H4 (cell line): ENCODE measurements at regions not wholly inside any gene's neighbourhood (a gene's known extent, or its start where the extent isn't known, plus 50 kb on each side); places are given as distances from the start of the nearest gene placed in this dataset.
"Not testable (repeated sequence)": the region's sequence is repeated elsewhere in the genome, so short reads cannot be mapped to it uniquely, and the experiment has no call there.

ENCODE experiments used
- DNase-seq: peaks from one replicate; pipeline ENCODE4 v3.0.0-alpha.2; 2015; ENCODE audit warnings: low spot score

DNA sequence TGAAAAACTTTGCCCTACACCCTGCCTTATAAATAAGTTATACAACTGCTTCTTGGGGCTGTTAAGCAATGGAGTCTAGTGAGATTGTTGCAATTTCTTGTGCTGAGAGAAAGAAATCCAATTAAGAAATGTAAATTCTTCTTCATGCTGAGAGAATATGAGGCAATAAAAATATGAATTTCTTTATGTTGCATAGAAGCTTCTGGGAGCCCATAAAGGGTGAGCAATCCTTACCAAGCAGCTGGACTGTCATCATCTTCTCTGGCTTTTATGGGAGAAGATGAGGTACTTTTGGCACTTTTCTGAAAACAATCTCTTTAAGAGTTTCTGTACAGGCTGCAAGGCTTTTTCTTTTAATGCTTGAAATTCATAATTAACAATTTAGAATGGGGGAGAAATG lies 204.3 kb downstream of the DMRTA1 start:
- no peak for DNase-seq

DNA sequence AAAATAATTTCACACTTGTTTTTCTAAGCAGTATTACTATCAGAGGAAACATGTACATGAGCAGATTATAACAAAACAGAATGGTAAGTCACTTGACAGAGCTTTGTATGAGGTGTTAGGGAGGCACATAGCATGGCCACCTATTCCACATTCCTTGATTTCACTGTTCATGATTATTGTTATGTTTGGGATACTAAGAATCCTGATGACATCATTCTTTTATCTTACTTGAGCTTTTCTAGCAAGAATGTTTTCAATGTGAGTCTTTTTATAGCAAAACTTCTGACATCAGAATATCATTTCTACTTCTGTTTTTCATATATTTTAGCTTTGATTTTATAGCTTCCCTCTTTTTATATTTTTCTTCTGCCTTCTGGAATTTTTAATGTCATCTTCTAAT lies 208.2 kb downstream of the DMRTA1 start:
- no peak for DNase-seq

DNA sequence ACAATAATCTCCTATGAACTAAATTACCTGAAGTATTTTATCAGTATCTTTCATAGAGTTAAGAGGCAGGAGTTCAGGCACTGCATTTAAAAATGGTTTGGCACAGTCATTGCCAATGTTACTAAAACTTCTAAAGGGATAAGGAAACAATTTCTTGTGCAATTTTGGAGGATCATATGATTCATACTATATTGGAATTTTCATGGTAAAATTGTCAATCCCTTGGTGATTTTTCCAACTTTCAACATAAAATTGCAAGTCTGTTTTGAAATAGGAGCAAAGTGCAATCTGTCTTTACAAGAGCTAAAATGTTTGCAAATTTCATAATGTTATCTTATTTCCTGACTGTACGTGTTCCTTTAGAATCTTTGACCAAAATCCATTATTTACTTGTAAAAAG lies 211.1 kb downstream of the DMRTA1 start:
- no peak for DNase-seq

DNA sequence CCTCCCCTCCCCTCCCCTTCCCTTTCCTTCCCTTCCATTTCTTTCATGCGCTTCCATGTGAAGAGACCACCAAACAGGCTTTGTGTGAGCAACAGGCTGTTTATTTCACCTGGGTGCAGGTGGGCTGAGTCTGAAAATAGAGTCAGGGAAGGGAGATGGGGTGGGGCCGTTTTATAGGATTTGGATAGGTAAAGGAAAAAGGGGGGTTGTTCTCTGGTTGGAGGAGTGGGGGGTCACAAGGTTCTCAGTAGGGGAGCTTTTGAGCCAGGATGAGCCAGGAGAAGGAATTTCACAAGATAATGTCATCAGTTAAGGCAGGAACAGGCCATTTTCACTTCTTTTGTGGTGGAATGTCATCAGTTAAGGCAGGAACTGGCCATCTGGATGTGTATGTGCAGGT lies 211.9 kb downstream of the DMRTA1 start:
- DNase-seq = not testable (repeated sequence)

DNA sequence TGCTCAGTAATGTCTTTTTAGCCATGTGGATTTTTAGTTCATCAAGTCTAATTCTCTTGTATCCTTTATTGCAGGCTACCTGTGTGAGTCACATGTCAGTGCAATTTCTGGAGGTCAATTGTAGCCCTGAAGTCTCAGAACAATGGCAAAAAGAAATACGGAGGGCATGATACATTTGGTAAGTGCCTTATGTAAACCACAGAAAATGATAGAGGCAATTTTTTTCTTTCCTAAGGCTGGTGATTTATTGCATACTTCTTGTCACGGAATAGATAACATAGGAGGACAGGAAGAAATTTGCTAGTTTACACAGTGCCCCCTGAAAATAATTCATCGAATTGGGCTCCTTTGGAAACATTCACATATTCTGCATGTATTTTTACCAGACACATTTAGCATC lies 235.9 kb downstream of the DMRTA1 start:
- DNase-seq = peak; percentile 3

DNA sequence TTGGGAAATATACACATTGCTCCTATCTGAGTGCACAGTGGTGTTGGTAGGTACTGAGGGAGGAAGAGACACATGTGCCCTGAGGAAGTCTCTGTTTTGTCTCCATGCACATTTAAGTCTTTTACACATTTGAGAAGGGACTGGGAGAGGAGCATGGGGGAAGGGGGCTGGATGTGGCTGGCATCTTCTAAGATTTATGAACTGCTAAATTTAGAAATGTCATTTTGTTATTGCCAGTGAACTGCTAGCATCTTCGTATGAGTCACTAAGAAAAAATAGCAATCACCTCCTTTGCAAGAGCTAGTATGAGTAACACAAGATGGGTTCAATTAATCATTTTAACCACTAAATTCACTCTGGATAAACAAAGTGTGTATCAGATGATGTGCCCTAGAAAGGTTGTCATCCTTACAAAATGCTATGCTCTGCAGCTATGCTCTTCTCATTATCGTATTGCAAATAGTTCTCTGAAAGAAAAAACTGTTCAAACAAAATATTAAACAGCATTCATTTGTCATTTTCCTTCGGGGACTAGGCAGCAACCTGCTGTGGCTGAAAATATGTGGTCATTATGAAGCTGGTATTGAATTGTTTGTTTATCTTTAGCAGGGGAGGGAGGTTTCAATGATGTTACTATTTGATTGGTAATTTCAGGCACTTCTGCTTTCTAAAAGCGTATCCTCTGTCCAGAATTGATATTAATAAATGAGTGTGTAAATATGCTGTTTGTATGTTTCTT lies 236.5 kb downstream of the DMRTA1 start:
- peak; percentile 72 for DNase-seq

DNA sequence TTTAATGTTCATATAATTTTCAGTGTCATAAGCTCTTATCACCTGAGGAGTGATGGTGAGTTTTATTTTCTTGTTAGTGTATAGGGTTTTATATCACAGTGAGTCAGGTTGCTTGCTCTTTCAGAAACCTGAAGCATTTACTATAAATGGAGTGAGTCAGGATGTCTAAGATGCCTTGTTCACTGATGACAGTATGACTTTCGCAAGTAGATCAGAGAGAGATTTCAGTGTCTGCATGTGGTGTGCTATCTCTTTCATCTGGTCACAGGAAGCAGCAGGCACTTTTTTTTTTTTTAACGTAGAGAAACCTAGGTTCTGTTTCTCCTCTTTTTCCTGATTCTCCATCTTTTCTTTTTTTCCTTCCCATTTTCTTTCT lies 237.1 kb downstream of the DMRTA1 start:
- peak; percentile 61 for DNase-seq

DNA sequence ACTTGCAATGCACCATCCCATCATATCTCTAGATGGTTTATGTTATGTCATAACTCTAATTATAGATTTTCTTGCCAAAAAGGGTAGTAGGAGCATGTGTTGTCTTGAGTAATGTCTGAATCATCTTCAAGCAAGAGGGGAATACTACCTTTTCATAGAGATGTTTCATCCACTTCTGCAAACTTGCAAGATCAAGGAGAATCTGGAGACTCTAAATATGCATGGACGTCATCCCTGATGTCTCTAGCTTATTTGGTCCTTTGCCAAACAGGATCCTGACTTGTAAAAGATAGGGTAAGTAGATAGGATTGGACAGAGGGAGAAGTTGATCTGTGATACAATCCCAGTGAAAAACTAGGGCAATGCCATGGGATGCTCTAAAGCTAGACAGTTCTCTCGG lies 246.5 kb downstream of the DMRTA1 start:
- no peak for DNase-seq

DNA sequence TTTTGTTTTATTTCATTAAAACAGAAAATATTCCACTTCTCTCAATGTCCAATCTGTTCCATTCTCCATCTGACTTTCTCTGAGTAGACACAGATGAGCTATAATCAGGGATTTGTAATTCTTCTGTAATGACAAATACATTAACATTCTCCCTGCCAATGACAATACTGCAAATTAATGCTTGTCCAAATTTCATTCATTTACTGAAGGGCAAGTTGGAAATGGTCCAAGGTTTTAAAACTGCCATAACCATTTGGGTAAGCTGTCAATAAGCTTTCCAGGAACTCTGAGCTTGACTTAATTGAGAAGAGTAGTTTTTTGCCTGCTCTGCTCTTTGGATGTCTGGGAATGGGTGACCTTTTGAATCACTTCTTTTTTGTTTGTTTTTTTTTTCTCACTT lies 253.5 kb downstream of the DMRTA1 start:
- DNase-seq = no peak

DNA sequence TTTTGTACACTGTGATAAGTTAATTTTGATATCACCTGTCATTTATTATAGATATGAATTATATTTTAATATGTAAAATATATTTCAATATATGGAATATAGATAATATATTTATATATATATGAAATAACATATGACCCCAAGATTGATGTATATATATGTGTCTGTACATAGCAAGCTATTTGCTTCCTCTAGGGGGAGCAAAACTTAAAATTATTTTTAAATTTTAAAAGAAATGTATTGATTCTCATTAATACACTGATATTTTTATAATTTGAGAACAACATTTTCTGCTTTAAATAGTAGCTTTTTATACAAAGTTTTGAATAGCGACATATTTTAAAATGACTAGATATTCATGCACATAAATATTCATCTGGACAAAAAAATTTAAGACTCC lies 272.0 kb downstream of the DMRTA1 start:
- DNase-seq = no peak

DNA sequence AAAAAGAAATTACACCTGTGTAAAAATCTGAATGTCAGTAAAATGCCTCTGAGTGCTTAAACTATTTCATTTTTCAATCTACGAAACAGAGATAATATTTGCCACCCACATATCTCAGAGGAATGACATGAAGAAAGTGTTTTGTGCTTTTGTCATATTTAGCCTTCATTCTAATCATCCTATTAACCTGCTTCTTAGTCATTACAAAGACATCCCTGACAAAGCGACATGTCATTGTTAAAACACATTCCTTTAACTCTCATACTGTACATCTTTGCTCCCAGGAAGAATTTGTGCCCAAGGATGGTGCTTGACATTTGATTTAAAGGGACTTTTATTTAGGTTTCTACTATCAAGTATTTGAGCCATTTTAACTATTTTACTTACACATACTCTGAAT lies 275.9 kb downstream of the DMRTA1 start:
- no peak for DNase-seq

DNA sequence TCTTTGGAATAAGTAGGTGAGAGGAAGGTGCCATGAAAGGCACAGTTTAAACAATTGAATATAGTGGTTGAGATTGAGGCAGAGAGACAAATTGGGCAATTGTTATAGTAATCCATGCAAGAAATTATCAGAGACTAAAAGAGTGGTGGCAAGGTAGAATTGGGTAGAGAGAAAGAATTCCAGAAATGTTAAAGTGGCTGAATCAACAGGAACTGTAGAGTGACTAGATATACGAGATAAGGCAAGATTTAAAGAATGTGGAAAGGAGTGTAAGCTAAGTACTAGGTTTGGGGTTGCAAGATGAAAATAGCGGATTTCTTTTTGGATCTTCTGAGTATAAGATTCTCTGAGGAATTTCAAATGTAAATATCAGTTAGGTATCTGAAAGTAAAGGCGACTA lies 285.2 kb downstream of the DMRTA1 start:
- DNase-seq = no peak

DNA sequence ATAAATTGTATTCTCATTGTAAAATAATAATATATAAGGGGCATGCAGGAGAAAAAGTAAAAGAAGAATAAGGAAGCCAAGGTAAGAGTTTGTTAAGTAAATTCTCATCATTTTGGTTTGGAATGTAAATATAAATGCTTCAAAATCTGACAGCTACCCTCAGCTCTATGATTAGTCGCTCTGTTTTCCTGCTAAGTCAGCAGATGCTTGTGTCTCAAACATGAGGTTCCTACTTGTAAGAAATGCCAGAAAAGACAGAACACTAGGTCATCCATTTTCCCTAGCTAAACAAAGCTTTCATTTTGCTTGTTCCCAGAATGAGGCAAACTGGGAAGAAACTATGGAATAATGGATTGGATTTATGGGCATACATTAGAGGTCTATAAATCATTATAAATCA lies 293.1 kb downstream of the DMRTA1 start:
- DNase-seq = no peak

DNA sequence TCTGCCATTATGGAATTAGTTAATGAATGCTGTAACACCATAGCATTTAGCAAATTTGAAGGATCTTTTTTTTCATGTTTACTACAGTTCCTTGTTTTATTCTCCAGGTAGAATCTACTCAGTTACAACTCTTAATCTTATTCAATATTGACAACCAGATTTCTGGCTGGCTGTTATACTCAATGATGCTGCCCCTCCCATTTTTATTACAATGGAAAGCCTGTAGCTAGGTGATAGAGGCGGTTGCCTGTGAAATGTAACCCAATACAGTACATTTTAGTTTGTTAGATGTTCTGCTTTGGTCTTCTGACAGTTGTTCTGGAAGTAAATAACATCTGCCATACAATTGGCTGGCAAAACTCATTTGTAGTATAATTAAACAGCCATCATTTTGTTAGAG lies 294.2 kb downstream of the DMRTA1 start:
- no peak for DNase-seq

DNA sequence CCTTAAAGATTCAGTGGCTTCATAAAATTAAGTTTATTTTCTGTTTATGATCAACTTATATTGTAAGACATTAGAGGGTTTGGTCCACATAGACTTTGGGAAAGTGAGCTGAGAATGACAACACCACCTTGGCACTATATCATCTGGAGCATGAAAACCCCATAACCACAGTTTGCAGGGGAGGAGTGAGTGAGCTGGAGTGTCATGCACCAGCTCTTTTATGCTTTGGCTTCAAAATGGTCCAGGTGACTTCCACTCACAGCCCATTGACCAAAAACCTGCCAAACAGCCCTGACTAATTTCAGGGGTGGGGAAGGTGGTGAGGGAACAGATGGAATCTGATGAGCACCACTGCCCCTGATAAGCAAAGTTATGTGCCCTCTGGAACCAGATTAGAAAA lies 295.8 kb downstream of the DMRTA1 start:
- DNase-seq = no peak

DNA sequence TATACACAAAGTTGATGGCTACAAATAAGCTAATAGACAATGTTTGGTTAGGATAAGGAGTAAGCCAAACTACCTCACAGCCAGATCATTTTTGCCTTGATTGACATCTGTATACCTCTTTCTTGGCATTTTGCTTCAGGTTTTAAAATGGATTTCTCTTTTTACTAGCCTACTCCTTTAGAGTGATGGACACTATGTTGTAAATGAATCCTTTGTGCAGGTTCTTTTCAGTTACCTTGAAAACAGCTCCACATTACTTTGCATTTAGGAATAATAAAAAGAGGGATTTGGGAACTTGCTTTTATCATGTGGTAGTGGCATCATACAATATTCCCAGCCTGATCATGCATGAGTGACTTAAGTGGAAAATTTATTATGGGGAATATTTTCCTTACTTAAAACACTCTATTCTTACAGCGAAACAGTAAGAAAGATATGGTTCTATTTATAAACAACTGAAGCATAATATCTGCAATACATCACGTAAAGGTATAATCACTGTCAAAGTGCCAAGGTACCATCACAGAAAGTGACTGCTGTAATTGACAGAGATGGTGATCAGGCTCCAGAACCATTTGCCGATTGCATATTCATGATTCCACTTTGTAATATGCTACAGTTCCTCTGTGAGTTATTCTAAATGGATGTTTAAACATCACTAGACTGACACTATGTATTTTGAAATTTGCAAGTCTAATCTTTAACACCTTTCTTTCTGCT lies 327.0 kb downstream of the DMRTA1 start:
- no peak for DNase-seq

DNA sequence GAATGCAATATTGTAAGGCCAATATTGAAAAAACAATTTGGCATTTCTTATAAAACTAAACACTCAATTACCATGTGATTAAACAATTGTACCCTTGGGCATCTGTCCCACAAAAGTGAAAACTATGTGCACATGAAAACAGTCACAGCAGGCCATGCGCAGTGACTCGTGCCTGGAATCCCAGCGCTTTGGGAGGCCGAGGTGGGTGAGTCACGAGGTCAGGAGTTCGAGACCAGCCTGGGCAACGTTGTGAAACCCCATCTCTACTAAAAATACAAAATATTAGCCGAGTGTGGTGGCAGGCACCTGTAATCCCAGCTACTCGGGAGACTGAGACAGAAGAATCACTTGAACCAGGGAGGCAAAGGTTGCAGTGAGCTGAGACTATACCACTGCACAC lies 343.7 kb downstream of the DMRTA1 start:
- no peak for DNase-seq

DNA sequence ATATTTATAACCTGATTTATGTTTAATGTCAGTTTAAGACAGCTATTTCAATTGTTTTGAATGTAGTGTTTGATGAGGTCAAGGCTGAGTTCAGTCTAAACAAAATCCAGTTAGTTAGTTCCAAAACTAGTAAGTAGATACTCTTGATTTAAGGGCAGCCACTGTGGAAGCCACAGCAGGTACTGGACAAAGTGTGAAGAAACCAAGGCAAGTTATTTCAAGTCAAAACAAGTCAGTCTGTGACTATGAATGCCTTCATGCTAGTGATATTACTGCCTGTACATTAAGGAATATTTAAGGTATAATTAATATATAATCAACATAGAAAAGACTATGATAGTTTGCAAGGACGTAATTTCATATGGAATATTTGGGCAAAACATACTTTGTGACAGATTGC lies 362.3 kb downstream of the DMRTA1 start:
- no peak for DNase-seq

DNA sequence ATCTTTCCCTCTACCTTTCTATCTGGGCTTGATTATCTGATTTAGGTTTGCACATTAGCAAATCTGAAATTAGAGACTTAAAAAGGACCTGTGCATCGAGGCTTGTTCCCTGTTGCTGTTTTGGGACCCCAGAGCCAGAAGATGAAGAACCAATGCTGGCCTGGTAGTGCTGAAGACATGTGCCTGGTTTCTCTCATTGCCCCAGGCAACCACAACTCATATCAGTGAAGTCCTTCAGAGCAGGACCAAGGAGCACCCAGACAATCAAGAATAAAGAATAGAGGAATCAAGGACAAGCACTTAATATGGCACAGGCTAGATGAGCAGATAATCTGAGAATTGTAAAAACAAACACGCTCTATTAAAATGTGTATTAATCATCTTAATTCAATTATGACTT lies 362.7 kb downstream of the DMRTA1 start:
- no peak for DNase-seq

DNA sequence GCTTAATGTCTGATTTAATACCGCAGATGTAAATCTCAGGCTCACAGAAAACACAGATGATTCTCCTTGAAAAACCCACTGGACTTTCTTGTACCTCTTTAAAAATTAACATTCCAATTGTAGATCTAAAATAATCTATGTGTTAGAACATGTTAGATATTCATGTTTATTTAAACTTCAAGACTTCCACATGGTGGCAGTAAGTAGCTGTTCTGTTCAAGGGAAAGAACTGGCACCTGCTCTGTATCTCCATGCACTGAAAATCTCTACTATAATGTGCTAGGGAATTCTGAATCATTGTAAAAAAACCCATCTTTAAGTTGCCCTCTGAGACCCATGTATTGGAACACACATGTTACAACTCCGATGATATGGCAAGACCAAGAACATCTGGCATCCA lies 366.9 kb downstream of the DMRTA1 start:
- DNase-seq = no peak

DNA sequence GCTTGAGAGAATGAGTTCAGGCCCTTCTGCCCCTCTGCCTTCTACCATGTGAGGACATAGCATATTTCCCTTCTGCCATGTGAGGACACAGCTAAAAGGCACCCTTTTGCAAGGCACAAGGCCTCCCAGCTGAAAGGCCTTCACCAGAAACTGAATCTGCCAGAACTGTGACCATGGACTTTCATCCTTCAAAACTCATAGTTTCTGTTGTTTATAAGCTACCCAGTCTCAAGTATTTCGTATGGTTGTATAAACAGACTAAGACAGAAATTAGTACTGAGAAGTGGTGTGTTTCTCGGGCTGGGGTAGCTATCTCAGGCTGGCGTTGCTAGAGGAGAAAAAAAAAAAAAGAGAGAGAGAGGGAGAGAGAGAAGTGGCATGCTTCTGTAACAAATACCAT lies 368.6 kb downstream of the DMRTA1 start:
- DNase-seq = no peak

DNA sequence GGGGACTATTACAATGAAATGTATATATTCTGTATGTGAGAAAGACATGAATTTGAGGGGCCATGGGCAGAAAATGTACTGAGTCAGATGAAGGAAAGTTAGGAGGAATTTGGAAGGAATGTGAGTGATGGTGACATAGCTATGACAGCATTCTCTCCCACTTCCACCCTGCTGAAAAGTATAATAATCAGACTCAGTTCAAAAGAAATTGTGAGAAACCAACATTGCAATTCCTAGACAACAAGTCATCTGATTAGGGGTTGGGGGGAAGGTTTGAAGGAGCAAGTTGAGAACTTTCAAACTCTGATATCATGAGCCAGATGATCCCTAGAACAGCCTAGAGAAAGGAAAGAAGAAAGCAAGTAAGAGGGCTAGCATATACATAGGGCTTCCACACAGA lies 370.6 kb downstream of the DMRTA1 start:
- no peak for DNase-seq

DNA sequence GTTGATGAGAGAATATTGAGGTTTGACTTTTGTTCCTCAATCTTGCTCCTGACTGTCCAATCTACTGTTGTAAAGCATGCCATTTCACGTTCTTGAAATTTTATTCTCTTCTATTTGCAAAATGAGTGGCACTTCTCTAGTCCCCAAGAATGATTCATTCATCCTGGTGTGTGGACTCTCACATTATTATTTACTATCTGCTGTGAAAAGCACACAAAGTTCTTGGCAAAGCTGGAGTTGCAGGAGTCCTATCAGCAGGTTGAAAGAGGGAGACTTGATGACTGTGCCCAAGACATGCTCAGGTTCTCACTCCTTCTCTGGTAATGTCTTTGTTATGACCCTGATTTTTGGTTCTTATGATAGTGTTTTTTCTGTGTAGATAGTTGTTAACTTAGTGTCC lies 382.6 kb downstream of the DMRTA1 start:
- no peak for DNase-seq

DNA sequence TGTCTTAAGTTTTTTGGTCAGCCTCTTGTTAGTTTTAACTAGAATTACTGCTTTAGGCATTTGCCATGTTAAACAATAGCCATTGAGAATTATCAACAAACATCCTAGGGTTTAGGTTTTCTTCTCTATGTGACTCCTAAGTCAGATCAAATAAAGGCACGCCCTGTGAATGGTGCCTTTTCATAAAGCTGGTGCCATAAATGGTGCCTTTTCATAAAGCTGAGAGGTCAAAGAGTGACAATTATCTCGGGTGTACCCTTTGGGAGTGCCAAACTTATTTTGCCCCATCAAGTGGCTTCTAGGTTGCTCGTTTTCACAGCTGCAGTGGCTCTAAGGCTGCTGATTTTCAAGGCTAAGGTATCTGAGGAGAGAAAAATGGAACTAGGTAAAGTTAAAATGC lies 391.6 kb downstream of the DMRTA1 start:
- DNase-seq = no peak
